Nucleus accumbens (tissue), 56 donors: ENCODE measurements at regions not wholly inside any gene's neighbourhood (a gene's known extent, or its start where the extent isn't known, plus 50 kb on each side); places are given as distances from the start of the nearest gene placed in this dataset.
A peak's percentile ranks its signal among the peaks of the same experiment; 100 is the strongest.
"Not testable (repeated sequence)": the region's sequence is repeated elsewhere in the genome, so short reads cannot be mapped to it uniquely, and the experiment has no call there.

Experiments used
- DNase-seq, 56 donors: peaks; one replicate each; lab custom pipeline; 2025; lab: John Stamatoyannopoulos, UW

DNA sequence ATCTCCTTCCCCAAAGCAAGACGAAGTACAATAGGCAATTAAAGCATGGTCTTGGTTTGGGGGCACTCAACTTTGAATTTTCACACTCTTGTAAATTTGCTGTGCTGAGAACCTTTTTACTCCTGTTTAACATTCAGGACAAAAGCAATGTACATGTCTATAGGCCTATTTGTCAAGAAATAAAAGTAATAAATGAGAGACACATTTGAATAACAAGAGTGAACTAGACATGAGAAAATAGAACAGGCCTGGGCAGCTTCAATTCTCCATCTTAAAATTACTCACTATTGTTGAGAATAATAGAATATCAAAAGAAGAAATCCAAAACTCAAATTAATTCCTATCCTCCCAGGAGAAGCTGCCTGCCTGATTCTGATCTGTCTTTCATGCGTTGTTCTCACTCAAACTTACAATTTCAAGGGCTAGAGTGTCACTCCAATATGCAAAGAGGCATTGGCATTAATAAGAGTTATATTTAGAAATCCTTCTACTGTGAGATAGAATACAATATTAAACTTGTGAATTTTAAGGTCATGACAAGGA, 192.9 kb upstream of the CCNG1 start:
- DNase-seq, result no peak

DNA sequence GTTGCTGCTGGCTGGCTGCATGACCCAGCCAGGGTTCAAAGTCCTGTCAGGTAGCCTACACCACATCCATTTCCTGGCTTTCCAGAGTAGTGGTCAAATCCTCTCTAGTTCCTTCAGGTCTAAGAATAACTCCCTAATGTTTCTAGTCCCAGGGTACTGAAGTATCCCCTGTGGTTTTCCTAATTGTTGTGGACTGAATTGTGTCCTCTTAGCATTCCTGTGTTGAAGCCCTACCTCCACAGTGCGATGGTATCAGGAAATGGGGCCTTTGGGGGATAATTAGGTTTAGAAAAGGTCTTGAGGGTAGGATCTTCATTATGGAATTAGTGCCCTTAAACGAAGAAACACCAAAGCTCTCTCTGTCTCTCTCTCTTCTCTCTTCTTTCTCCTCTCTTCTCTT, 191.8 kb upstream of the CCNG1 start:
- DNase-seq, result no peak

DNA sequence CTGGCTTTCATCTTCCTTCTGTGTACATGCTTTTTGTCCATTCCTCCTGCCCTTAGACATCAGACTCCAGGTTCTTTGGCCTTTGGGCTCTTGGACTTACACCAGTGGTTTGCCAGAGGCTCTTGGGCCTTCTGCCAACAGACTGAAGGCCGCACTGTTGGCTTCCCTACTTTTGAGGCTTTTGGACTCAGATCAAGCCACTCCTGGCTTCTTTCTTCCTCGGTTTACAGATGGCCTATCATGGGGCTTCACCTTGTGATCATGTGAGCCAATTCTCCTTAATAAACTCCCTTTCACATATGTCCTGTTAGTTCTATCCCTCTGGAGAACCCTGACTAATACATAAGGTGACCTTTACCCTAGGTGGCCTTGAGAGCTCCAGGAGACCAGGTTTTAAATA, 189.1 kb upstream of the CCNG1 start:
- no peak for DNase-seq

DNA sequence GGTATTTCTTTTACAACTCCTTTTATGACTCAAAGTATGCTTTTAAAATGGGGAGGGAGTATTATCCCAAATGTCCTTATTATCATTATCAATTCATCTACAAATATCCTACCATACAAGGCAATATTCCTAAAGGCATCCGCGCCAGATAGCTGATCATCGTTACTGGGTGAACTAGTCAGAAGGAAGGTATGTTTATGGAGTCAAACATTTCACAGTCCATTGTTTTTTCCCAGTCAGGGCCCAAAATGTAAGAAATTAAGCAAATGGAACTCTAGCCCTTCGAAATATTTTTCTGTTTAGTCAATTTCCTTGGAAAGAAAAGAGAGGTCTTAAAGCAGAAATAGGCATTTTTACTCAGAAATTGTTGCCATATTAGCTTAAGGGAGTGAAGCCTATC, 188.5 kb upstream of the CCNG1 start:
- DNase-seq, result no peak

DNA sequence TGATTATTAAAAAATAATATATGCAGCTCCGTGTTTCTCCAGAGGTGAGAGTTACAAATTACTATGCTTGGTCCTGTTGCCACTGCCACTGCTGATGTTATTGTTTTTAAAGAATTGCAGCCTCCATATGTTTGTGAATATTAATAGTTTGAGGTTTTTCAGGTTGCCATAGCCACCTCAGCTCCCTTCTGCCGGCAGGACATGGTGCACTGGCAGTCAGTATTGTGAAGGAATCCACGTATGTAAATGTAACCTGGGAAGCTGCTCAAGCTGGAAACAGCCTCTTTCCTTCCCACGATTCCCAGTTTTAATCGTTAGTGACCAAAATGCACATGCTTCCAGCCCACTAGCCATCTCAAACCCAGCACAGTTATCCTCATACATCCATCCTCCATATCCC, 184.4 kb upstream of the CCNG1 start:
- DNase-seq, result peak in 2 of 56 donors; percentile 2 to 4

DNA sequence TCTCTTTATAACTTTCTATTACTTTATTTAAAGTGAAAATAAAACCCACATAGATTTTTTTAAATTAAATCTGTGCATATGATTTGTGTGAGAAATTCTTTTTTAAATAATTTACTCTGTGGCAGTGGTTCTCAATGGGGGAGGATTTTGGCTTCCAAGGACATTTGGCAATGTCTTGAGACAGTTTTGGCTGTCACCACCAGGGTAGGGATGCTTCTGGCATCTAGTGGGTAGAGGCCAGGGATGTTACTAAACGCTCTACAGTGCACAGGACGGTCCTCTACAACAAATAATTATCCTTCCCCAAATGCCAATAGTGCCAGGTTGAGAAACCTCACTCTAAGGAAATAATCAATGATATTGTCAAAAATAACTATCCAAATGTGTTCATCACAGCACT, 177.9 kb upstream of the CCNG1 start:
- no peak for DNase-seq

DNA sequence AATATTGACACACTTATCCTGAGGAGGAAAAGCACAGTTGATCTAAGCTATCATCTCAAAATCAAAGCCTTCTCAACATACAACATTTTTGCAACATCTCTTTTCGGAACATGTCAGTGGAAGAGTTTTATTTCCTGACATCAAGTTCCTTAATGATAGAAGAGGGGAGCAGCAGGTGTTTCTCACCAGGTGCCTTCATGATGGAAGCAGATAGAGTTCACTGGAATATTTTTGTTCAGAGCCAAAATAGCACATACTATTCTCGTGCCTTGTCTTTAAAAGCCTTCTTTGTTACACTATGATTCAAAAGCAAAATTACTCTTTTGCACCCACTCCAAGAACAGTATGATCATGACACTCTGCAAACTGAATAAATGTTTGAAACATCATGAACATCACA, 176.9 kb upstream of the CCNG1 start:
- DNase-seq, result peak in 5 of 56 donors; percentile 1 to 21 (median 4)

DNA sequence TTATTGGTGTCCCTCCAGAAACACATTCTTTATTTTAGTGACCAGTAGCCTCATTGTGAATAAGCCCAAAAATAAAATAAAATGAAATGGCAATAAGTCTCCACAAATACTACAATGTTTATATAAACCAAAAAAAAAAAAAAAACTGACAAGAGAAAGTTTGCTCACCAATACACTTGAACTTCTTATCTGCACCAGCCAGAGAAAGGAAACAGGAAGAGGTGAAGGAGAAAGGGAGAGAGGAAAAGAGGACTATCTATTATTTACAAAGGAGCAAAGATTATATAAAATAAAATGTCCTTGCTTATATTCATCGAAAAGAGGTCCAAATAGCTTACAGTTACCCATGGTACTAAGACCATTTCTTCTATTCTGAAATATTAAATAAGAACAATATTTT, 176.4 kb upstream of the CCNG1 start:
- DNase-seq, result no peak

DNA sequence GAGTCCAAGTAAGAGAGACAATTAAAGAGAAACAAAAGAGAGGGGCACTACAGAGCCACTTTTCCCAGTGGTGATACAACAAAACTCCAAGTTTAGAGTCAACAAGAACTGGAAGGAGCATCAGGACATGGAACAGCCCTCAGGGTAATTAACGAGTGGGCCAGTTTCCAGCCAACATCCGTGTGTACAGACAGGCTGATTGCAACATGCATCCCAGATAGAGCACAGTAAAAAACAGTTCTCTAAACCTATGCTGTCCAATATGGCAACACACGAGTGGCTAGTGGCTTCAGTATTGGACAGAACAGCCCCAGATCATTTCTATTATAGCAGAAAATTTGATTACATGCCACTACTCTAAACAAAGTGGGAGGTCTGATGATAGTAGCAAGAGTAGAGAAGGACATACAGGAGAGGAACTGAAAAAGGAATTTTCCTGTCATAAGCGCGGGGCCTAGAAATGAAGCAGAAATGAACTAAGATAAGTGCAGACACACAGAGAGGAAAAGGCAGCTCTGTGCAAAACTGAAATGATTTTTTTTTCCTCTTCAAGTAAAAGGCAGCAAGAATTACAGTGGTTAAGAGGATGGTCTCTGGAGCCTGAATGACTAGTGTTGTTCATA, 175.6 kb upstream of the CCNG1 start:
- DNase-seq, result no peak

DNA sequence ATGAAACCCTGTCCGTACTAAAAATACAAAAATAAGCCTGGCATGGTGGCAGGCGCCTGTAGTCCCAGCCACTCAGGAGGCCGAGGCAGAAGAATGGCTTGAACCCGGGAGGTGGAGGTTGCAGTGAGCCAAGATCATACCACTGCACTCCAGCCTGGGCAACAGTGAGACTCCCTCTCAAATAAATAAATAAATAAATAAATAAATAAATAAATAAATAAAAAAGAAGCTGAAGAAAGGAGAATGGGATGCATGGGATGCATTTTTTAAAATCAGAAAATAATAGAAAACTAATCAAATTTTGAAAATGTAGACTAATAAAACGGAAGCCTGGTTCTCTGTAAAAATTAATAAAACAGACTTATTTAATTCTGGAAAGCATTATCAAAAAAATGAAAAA, 171.1 kb upstream of the CCNG1 start:
- not testable (repeated sequence) for DNase-seq

DNA sequence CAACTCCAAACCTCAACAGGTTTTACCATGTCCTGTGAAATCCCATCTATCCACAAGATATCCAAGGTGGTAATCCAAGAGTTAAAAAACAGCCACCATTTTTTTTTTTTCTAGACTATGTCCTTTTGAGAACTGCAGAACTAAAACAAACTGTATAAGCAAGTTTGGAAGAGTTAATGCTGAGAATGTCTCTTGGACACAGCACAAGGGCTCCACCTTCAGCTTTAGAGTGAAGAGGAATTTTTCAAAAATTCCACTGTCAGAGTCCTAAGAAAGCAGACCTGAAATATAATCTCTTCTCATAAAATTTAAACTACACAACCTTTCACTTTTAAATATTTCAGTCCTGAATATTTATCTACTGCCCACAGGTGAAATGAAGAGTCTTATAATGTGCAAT, 167.8 kb upstream of the CCNG1 start:
- no peak for DNase-seq

DNA sequence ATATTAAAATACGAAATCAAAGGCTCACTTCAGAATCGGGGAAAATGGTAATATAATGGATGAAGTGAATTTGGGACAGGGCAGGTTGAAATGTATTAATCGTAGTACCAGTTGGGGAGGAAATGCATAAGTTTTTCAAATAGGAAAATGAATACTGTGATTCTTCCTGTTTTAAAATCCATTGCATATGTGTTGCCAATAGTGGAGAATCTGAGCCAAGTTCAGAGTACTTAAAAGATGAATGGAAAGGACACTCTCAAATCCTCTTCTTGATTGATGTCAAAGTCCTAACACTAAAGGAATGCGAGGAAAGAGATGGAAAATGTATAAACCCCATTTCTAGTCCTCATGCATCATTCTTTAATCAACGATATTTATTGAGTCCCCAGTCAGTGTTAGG, 160.9 kb upstream of the CCNG1 start:
- no peak for DNase-seq

DNA sequence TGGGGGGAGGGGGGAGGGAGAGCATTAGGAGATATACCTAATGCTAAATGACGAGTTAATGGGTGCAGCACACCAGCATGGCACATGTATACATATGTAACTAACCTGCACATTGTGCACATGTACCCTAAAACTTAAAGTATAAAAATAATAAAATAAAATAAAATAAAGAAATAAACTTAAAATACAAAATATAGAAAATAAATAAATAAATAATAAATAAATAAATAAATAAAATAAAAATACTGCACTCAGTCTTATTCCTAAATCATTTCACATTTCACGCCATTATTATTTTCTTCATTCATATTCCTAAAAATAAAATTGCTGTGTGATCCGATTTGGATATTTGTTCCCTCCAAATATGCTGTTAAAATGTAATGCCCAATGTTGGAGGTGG, 156.5 kb upstream of the CCNG1 start:
- not testable (repeated sequence) for DNase-seq

DNA sequence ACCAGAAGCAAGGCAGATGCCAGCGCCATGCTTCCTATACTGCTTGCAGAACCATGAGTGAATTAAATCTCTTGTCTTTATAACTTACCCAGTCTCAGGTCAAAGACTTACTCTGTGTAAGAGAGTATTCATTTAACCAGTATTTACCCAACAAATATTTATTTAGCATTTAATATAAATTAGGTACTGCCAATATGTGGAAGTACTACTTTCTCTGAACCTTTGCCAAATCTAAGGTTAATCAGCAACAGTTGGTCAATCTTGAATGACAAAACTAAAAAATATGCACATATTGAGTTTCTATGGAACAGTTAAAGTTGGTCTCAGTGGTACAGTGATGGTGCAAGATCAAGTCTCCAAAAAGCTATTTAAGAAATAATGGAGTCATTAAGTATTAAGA, 155.9 kb upstream of the CCNG1 start:
- DNase-seq, result no peak

DNA sequence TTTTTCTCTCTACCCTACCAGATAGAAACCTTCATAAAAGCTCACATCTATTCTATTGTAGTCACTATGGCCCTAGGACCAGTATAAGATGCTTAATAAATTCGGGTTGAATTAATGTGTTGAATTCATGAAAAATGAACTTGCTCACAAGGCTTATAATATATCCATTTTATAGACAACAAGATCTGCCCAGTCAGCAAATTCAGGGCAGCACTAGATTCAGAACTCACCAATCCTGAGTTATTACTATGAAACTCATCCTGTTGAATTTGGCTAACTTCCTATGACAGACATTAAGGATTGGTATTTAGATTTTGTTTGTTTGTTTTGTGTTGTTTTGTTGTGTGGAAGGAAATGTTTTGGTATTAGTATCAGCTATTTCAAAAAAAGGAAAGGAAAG, 143.6 kb upstream of the CCNG1 start:
- DNase-seq, result no peak

DNA sequence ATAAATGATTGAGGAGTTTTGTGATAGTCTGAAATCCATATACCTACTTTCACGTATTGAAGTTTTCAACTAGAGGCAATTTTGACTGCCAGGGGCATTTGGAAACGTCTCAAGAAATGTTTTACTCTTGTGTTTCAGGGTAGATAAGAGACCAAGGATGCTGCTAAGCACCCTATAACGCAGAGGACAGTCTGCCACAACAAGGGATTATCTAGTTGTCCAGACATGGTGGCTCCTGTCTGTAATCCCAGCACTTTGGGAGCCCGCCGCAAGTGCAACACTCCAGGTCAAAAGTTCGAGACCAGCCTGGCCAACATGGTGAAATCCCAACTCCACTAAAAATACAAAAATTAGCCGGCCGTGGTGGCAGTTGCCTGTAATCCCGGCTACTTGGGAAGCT, 133.7 kb upstream of the CCNG1 start:
- no peak for DNase-seq

DNA sequence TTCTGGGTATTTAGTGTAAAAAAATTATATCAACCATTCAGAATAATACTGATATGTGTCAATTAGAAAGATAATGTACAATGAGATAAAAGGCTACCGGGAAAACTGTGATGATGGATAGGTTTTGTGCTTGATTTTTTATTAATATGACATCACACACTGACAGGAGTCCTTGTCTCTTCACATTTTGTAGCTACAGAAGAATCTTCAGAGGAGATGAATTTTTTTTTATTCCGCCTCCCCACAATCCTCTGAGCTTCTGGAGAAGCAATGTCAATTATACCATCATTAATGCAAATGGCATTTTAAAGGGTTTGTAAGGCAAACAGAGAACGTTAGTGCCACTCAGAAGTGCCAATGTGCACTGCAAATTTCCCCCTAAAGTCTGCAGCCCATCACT, 131.7 kb upstream of the CCNG1 start:
- DNase-seq, result no peak

DNA sequence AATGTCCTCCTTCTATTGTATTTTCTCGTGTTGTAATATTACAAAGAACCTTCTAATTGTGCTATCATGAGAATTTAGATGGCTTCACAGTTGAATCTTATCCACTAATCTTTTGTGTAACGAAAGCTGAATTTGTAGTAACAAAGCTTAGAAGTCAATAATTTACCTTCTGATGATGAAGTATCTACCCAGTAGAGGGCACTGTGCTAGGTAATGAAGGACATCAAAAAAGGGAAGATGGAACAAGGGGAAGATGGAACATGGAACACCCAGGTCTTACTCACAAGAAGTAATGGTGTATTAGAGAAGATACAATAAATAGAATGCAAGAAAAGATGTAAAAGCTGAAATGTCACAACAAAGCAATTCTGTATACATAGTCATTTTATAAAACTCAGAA, 131.0 kb upstream of the CCNG1 start:
- DNase-seq, result no peak

DNA sequence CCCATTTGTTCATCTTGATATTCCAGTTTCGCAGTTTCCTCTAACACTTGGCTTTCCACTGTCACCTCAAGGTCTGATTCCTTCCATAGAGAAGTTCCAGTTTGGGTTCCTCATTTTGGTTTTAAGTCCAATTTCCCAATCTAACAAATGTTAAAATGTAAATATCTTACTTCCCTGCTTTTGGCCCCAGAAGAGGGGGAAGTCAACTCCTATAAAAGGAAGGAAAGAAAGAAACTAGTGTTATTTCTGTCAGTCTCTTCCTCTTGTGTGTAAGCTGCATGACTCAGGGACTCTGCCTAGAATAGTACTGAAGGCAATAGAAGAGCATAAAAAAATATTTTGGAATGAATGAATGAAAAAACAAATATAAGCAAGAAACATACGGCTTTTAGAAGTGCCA, 127.5 kb upstream of the CCNG1 start:
- DNase-seq, result no peak

DNA sequence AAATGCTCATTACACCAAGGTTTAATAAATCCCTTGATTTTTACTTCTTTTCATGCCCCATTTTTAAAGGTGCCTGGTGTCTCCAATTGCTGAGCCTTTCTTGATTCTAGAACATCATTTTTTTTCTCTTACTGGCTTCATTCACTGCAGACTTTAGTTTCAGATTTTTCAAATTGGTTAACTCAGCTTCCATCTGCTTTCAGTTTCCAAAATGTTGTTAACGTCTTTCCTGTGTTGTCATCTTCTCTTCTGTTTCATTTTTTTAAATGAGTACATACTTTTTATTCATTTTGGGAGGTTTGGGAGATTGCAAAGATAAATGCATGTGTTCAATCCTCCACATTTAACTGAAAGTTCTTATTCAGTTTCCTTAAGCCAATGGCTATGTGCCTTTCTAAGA, 126.4 kb upstream of the CCNG1 start:
- no peak for DNase-seq

DNA sequence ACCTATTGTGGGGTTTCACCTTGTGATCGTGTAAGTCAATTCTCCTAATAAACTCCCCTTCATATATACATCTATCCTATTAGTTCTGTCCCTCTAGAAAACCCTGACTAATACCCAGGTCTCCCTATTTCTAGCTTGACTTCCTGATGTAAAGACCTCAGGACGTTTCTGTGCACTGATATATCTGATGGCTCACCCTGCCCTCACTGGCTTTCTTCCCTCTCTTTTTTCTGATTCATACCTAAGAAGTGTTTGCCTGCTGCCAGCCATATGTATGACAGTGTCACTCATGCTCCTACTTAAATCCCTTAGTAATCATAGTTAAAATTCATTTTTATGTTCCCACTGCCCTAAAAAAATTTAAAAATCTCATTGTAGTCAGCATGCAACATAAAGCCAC, 124.8 kb upstream of the CCNG1 start:
- no peak for DNase-seq

DNA sequence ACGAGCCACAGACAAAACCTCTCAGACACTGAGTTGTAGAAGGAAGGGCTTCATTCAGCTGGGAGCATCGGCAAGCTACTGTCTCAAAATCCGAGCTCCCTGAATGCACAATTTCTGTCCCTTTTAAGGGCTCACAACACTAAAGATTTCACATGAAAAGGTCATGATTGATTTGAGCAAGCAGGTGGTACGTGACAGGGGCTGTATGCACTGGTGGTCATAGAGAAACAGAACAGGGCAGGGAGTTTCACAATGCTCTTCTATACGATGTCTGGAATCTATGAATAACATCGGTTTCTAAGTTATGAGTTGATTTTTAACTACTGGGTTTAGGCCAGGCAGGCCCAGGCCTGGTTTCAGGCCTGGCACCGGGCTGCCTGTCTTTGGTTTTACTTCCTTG, 124.3 kb upstream of the CCNG1 start:
- not testable (repeated sequence) for DNase-seq

DNA sequence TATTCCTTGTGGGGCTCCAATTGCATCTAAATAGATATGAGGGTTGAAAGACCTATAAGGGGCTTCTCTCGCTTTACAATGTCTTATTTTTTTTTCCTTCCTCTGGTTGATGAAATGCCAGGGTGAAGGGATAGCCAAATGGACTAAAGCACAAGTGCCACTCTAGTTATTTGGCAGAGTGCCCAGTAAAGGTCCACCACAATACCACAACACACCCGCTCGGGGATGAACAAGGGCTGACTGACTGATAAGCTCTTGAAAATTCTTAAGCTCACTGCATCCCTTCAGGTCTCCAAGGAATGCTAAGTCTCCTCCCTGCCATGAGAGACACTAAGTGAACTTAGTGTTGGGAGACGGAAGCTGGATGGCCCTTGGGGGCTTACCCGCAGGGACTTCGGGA, 121.0 kb upstream of the CCNG1 start:
- not testable (repeated sequence) for DNase-seq
